NCI-H774 (cell line): ENCODE measurements at regions not wholly inside any gene's neighbourhood (a gene's known extent, or its start where the extent isn't known, plus 50 kb on each side); places are given as distances from the start of the nearest gene placed in this dataset.
"Not testable (repeated sequence)": the region's sequence is repeated elsewhere in the genome, so short reads cannot be mapped to it uniquely, and the experiment has no call there.

Source experiments
- DNase-seq: peaks from one replicate; lab custom pipeline; 2025; lab: John Stamatoyannopoulos, UW

DNA sequence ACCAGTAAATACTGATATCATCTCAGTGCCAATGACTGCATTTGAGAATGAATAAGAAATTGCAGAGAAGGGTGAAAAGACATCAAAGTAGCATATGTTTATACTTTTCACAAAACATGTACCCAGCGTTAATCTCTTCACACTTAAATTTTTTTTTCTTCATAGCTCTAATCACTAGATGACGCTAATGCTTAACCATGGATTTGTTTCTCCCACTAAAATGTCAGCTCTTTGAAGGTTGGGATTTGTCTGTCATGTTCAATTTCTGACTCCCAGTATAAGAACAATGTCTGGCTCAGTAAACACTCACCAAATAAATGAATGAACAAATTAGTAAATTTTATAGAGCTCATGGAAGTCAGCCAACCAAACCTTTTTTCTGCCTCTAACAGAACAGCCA, 78.3 kb upstream of the LMCD1 start:
- DNase-seq, result no peak

DNA sequence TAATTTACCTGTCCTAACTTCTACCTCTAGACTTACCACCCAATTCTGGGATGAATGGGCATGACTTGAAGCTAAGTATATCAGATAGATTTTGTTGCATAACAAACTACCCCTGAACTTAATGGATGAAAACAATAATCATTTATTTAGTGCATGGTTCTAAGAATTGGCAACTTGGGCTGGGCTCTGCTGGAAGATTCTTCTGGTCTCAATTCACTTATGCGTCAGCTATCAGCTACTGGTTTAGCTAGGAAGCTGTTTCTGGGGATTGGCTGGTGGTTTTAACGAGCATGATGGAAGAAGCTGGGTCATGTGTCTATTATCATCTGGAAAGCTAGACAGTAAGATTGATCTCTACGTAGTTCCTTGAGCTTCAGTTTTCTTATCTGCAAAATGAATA, 77.3 kb upstream of the LMCD1 start:
- DNase-seq, result no peak

DNA sequence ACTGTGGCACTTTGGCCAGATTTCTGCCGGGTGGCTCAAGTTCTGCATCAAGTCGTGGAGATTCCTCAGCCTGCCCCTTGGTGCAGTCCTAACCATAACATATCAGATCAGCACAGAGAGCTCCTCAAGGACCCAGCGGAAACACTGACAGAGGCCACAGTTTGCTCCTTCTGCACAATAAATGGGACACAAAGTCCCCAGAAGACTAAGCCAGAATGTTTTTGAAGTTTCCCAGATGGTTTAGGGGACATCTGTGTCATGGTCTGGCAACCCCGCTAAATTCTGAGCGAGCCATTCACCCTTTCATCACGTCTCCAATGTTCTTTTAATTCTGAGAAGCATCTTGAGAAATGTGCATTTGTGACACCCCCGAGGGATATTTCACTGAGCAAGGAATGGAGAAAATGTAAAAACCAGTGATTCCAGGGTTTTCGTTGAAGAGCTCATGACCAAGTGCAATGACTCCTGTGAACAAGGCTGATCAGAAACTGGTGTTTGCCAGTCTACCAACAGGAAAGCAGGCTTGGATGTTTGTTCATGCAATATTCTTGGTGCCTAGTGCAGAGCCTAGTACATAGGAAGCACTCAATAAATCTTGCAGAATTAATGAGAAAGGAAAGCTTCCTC, 64.8 kb upstream of the LMCD1 start:
- no peak for DNase-seq

DNA sequence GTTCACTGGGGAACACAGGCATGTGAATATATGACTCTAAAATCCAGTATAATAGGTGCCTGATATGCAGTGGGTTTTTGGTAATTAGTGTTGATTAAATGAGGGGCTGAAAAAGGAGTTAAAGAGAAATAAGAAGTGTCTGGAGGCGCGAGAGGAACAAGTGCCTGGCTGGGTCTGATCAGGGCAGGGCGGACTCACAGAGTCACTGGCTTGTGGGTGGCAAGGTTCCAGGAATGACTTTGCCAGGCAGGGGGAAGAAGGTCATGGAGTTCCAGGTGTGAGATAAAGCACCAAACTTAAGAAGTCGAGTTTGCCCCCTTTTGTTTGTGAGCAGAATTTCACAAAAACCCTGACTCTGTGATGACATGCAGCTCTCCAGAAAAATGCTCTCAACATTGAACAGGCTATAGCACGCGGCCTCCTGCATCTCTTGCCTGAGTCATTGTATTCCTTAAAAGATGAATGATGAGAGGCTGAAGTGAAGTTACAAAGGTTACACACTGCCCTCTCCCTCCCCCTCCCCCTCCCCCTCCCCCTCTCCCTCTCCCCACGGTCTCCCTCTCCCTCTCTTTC, 63.0 kb upstream of the LMCD1 start:
- DNase-seq, result no peak

DNA sequence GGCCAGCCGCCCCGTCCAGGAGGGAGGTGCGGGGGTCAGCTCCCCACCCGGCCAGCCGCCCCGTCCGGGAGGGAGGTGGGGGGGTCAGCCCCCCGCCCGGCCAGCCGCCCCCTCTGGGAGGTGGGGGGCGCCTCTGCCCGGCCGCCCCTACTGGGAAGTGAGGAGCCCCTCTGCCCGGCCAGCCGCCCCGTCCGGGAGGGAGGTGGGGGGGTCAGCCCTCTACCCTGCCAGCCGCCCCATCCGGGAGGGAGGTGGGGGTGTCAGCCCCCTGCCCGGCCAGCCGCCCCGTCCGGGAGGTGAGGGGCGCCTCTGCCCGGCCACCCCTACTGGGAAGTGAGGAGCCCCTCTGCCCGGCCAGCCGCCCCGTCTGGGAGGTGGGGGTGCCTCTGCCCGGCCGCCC, 61.5 kb upstream of the LMCD1 start:
- DNase-seq, result not testable (repeated sequence)

- DNase-seq, result peak; percentile 4
Measured at GRCh38 chr3:8441969-8442559, 59.6 kb upstream of the LMCD1 start.

GRCh38 chr3:8442993-8443650, 58.5 kb upstream of the LMCD1 start:
- peak; percentile 13 for DNase-seq

GRCh38 chr3:8443829-8444791, 57.5 kb upstream of the LMCD1 start:
- DNase-seq, result peak; percentile 90

GRCh38 chr3:8444883-8445282, 56.7 kb upstream of the LMCD1 start:
- DNase-seq, result no peak

GRCh38 chr3:8445861-8446260, 55.8 kb upstream of the LMCD1 start:
- no peak for DNase-seq

GRCh38 chr3:8446845-8447244, 54.8 kb upstream of the LMCD1 start:
- DNase-seq, result no peak

DNA sequence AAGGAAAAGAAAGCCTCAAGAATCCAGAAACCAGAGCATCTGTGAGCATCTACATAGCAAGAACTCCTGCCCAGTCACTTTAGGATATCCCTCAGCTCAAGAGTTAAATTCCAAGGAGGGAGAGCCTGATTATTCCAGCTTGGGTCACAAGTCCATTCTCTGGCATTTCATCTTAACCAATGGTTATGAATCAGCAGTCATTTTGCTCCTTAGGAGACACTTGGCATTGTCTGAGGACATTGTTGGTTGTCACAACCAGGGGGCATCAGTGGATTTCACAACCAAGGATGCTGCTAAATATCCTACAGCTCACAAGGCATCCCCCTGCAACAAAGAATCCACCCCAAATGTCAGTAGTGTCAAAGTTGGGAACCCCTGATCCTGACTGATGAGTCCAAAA, 51.0 kb upstream of the LMCD1 start:
- DNase-seq, result no peak

DNA sequence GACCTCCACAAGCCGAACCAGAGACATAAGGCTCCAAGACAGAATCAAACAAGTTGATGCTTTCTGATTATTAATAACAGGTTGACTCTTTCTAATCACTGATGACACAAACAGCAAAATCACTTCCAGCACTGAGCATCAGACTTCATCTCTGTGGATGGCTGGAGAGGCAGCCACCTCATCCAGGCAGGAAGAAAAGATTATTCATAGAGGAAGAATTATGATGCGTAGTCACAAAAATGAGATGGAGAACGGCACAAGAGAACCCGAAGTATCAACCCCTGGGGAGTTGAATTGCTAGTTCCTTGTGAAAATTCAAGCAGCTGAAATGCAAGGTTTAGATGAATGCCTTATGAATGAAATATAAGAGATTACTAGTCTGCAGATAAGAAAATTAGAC, 49.9 kb upstream of the LMCD1 start:
- no peak for DNase-seq
